ENCODE measurements at regions not wholly inside any gene's neighbourhood (a gene's known extent, or its start where the extent isn't known, plus 50 kb on each side); places are given as distances from the start of the nearest gene placed in this dataset.
A peak's percentile ranks its signal among the peaks of the same experiment; 100 is the strongest.

GRCh38 chr6:72500669-72501068, 121.2 kb upstream of the KCNQ5 start:
- TF ChIP-seq CTCF (IDR thresholded peaks at IDR 0.05), result no peak
- H3K27ac Mint-ChIP-seq, result no peak overlapping the region
- H3K4me1 Mint-ChIP-seq, result no peaks in the 10 kb centered on the region
- no peak for DNase-seq
- H3K4me3 Mint-ChIP-seq, result no peak overlapping the region
- H3K36me3 Mint-ChIP-seq (ENCODE audit: low read depth), result no peaks in the 10 kb centered on the region
- H3K9me3 Mint-ChIP-seq, result peaks cover 9% of the 10 kb centered on the region
- H3K27me3 Mint-ChIP-seq (ENCODE audit: low read depth, poor library complexity), result no peaks in the 10 kb centered on the region

GRCh38 chr6:72504406-72504805, 117.5 kb upstream of the KCNQ5 start:
- no peak overlapping the region for H3K4me3 Mint-ChIP-seq
- H3K9me3 Mint-ChIP-seq, result peaks cover 9% of the 10 kb centered on the region
- H3K36me3 Mint-ChIP-seq (ENCODE audit: low read depth), result no peaks in the 10 kb centered on the region
- no peaks in the 10 kb centered on the region for H3K27me3 Mint-ChIP-seq (ENCODE audit: low read depth, poor library complexity)
- H3K27ac Mint-ChIP-seq, result no peak overlapping the region
- DNase-seq, result no peak
- no peak for TF ChIP-seq CTCF (IDR thresholded peaks at IDR 0.05)
- no peaks in the 10 kb centered on the region for H3K4me1 Mint-ChIP-seq

GRCh38 chr6:72505446-72505845, 116.4 kb upstream of the KCNQ5 start:
- no peak overlapping the region for H3K27ac Mint-ChIP-seq
- H3K4me1 Mint-ChIP-seq, result no peaks in the 10 kb centered on the region
- H3K9me3 Mint-ChIP-seq, result peaks cover 9% of the 10 kb centered on the region
- no peak for TF ChIP-seq CTCF (IDR thresholded peaks at IDR 0.05)
- no peak overlapping the region for H3K4me3 Mint-ChIP-seq
- no peak for DNase-seq
- no peaks in the 10 kb centered on the region for H3K36me3 Mint-ChIP-seq (ENCODE audit: low read depth)
- no peaks in the 10 kb centered on the region for H3K27me3 Mint-ChIP-seq (ENCODE audit: low read depth, poor library complexity)

GRCh38 chr6:72519871-72520270, 102.0 kb upstream of the KCNQ5 start:
- Mint-ChIP-seq H3K4me1 (no peaks in the 10 kb centered on the region), H3K9me3 (peaks cover 6% of the 10 kb centered on the region), H3K27me3 (ENCODE audit: low read depth, poor library complexity) (no peaks in the 10 kb centered on the region), H3K36me3 (ENCODE audit: low read depth) (no peaks in the 10 kb centered on the region), H3K27ac (no peak overlapping the region), H3K4me3 (no peak overlapping the region)
- no peak for TF ChIP-seq CTCF (IDR thresholded peaks at IDR 0.05)
- DNase-seq, result no peak

- no peak overlapping the region for H3K4me3 Mint-ChIP-seq
- DNase-seq, result no peak
- no peaks in the 10 kb centered on the region for H3K36me3 Mint-ChIP-seq (ENCODE audit: low read depth)
- no peak for TF ChIP-seq CTCF (IDR thresholded peaks at IDR 0.05)
- no peak overlapping the region for H3K27ac Mint-ChIP-seq
- H3K27me3 Mint-ChIP-seq (ENCODE audit: low read depth, poor library complexity), result no peaks in the 10 kb centered on the region
- H3K9me3 Mint-ChIP-seq, result no peaks in the 10 kb centered on the region
- no peaks in the 10 kb centered on the region for H3K4me1 Mint-ChIP-seq
These were observed 100.2 kb upstream of the KCNQ5 start for GRCh38 chr6:72521684-72522083.

GRCh38 chr6:72522735-72523141, 99.1 kb upstream of the KCNQ5 start:
- Mint-ChIP-seq H3K27me3 (ENCODE audit: low read depth, poor library complexity) (no peaks in the 10 kb centered on the region), H3K4me1 (no peaks in the 10 kb centered on the region), H3K36me3 (ENCODE audit: low read depth) (no peaks in the 10 kb centered on the region), H3K27ac (no peak overlapping the region), H3K9me3 (no peaks in the 10 kb centered on the region), H3K4me3 (no peak overlapping the region)
- DNase-seq, result peak; percentile 15
- TF ChIP-seq CTCF (IDR thresholded peaks at IDR 0.05), result peak; percentile 10

Data from nephron progenitor cell (in vitro differentiated cells).